GM21515 (cell line): ENCODE measurements at regions not wholly inside any gene's neighbourhood (a gene's known extent, or its start where the extent isn't known, plus 50 kb on each side); places are given as distances from the start of the nearest gene placed in this dataset.
"Not testable (repeated sequence)": the region's sequence is repeated elsewhere in the genome, so short reads cannot be mapped to it uniquely, and the experiment has no call there.

Experiments used
- ATAC-seq: cut with Tn5 transposase; IDR thresholded peaks from one replicate; pipeline ENCODE4 v1.9.1; 2021; ENCODE audit not compliant: unreplicated experiment

- no peak for ATAC-seq
These were observed 394.4 kb downstream of the NYAP2 start for GRCh38 chr2:225793736-225794550.

DNA sequence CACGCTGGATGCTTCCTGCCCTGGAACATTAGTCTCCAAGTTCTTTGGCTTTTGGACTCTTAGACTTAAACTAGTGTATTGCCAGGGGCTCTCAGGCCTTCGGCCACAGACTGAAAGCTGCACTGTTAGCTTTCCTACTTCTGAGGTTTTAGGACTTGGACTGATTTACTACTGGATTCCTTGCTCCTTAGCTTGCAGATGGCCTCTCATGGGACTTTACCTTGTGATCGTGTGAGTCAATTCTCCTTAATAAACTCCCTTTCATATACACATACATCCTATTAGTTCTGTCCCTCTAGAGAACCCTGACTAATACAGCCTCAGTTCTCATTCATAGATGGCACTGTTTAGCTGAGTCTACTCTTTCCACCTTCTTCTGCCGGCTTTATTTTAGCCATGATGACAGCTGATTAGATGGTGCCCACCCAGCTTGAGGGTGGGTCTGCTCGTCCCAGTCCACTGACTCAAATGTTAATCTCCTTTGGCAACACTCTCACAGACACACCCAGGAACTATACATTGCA is 389.1 kb downstream of the NYAP2 start:
- ATAC-seq: no peak

GRCh38 chr2:225787497-225787896 is 388.0 kb downstream of the NYAP2 start:
- ATAC-seq: no peak

DNA sequence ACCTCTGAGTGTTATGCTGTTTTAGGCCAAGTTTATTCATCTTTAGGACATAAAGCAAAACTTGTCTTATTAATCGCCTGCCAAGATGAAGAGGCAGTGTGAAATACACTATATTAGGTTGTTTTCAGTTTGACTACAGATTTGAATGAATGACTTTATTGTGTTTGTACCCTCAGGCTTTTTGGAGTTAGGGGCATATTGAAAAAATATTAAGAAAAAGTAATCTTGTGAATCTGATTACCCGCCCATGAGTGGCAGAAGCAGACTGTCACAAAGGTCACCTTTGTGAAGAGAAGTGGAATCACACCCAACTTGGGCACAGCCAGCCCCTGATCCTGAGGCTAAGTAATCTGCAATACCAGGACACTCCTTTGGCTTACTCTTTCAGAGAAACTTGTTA is 382.5 kb downstream of the NYAP2 start:
- no peak for ATAC-seq

GRCh38 chr2:225781145-225781544 is 381.6 kb downstream of the NYAP2 start:
- ATAC-seq: no peak

DNA sequence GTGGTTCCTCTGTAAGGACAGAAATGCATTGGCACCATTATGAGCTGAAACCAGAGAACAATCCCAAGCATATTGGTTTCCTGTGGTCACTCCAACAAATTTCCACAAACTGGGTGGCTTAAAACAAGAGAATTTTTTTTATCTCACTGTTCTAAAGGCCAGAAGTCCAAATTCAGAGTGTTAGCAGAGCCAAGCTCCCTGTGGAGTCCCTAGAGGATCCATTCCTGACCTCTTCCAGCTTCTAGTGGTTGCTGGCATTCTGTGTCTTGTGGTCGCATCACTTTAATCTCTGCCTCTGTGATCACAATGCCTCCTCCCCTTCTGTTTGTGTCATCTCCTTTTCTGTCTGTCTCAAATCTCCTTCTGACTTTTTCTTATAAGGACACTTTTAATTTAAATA is 380.3 kb downstream of the NYAP2 start:
- ATAC-seq: no peak

DNA sequence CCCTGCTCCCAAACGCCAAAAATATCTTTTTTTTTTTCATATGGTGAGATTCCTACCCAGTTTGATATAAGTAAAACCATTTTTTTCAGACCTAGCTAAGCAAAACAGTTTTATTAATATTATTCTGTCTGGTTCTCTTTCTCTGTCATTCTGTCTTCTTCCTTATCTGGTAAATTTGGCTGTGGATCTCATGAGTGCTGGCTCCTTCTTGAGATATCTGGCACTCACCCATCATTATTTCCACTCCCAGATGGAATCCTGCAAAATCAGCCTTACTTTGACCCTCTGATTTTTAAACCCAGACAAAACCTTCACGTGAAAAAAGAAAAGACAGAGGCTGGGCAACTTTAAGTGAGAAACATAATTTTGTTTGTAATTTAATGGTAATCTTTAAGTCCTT is 373.6 kb downstream of the NYAP2 start:
- ATAC-seq: no peak

- no peak for ATAC-seq
These were observed 372.2 kb downstream of the NYAP2 start for GRCh38 chr2:225771701-225772100.

DNA sequence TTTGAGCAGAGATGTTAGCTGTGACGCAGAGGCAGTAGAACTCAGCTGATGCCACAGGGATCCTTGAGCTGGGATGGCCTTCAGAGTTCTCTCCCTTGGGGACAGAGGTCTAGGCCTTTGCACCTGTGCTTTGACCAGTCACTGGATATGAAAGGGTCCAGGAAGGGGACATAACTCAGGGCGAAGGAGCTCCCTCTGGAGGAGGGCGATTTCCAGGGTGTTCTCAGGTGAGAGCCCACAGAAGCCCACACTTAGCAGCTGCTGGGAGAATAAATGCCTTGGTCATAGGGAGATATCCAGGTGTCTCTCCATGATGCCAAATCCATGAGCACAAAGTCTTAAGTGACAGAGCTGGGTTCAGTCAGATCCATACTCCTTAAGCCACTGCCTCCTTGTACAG is 369.2 kb downstream of the NYAP2 start:
- no peak for ATAC-seq

DNA sequence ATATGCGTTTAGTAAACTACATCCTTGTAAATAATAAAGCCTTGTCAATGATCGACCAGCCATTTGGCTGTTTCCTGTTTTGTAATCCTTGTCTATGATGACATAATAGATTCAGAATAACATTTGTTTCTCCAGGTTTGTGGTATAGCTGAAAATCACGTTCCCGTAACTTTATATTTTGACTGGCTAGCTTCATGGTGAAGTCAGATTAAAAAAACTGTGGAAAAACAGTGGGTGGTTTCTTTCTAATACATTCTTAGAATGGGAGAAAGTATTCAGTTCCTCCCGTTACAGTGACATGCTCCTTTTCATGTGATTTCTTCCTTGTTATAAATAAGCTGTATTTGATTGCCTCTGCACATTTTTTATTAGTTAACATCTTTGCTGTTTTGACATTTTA is 366.9 kb downstream of the NYAP2 start:
- ATAC-seq: no peak

DNA sequence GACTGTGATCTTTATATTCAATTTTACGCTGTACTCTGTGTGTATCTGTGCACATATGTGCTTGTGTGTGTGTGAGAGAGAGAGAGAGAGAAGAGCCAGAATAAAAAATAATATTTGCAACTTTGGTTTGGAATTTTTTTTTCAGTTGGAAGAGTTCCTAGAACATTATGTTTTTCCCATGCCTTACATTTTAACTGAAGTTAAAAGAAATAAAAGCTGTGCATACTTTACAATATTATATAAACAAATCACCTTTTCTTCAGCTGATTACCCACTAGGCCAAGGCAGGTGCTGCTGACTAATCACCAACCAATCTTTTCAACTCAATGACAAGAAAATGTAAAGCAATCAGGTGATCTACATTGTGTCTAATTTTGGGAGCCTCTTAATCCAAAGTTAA is 366.3 kb downstream of the NYAP2 start:
- no peak for ATAC-seq

DNA sequence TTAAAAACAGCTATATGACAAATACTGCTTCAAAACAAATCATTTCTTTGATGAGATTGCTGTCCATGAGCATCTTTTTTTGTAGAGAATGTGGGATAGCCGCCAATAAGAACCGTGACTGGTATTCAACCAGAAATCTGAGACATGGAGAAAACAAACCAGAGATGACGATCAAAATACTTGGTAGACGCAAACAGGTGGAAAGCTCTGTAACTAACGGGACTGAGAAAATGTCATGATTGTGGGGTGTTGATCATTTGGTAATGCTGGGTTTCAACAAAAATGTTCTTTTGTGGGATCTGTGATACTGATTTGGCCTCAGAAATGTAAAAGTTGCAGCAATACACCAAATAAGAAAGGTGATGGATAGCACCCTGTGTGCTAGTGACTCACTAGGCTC is 364.8 kb downstream of the NYAP2 start:
- ATAC-seq: no peak

DNA sequence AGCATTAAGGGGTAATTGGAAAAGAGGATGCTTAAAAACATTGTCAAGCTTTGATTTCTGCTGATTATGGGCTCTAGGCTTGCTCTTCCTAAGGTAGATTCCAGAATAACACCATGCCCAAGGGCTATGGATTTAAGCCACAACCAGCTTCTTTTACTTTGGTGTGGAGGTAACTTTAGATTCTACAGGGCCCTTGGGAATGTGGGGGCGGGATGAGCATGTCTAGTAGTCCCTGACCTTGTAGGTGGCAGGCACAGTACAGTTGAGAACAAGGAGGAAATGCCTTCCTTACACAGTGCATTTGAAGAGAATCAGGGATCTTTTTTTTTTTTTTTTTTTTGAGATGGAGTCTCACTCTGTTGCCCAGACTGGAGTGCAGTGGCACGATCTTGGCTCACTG is 364.2 kb downstream of the NYAP2 start:
- no peak for ATAC-seq

DNA sequence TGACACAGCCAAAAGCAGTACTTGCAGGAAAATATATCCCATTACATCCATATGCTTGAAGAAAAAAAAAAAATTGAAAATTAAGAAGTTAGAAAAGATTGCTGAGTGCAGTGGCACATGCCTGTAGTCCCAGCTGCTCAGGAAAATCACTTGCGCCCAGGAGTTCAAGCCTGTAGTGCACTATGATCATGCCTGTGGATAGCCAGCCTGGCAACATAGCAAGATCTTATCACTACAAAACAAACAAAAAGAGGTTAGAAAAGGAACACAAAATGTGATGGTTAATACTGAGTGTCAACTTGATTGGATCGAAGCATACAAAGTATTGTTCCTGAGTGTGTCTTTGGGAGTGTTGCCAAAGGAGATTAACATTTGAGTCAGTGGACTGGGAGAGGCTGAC is 361.9 kb downstream of the NYAP2 start:
- ATAC-seq: no peak

- ATAC-seq: no peak
These were observed 357.7 kb downstream of the NYAP2 start for GRCh38 chr2:225757248-225757647.

- ATAC-seq: no peak
These were observed 356.7 kb downstream of the NYAP2 start for GRCh38 chr2:225756198-225756597.

GRCh38 chr2:225748609-225749008 is 349.1 kb downstream of the NYAP2 start:
- ATAC-seq: no peak

GRCh38 chr2:225743996-225744395 is 344.5 kb downstream of the NYAP2 start:
- not testable (repeated sequence) for ATAC-seq

DNA sequence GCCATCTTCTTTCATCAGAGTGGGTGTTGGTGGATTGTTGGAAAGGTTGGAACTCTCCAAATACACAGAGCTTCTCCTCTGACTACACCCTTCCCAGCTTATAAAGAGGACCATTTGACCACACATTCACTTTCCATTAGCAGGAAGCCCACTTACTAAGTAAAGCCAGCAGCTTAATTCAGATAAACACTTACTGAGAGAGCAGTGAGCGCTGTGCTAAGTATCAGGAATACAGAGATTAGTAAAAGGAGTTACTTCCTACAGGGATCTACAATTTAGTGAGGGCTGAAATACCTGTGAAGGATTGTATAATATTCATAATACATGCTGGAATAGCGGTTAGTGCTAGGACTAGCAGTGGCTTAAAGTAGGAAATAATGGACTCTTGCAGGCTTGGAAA is 343.0 kb downstream of the NYAP2 start:
- no peak for ATAC-seq

- ATAC-seq: no peak
These were observed 340.6 kb downstream of the NYAP2 start for GRCh38 chr2:225740086-225740485.

DNA sequence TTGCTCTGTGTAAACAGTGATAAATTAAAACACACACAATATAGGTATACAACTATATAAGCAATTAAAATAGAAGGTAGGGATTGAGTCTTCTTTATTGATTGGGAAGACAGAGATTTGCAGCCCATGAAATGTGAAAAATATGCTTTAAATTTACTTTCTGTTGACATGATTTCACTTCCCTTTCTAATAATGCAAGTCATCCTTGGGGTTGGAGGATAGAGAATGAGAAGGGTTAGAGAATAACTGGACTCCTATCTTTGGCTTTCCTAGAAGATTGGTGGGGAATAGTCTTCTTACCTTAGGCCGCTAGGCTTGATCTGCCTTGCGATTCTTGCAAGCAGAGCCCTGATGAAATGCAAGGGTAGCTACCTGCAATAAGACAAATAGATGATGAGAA is 339.8 kb downstream of the NYAP2 start:
- ATAC-seq: no peak

DNA sequence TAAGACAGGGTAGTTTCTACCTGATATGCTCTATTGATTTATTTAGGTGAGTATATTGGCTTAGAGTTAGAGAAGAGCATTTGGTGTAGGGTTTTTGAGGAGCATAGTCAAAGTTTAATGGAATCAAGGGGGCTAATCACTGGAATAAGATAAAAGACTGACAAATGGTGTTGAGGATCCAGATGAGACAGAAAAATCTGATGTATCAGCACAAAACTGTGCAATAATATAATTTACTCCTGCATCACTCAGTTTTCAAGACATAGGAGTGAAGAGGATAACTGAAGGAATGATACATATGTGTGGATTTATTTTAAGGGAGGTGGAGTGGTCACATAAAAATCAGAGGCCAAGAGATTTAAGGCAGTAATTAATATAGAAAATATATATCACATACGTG is 339.2 kb downstream of the NYAP2 start:
- no peak for ATAC-seq

DNA sequence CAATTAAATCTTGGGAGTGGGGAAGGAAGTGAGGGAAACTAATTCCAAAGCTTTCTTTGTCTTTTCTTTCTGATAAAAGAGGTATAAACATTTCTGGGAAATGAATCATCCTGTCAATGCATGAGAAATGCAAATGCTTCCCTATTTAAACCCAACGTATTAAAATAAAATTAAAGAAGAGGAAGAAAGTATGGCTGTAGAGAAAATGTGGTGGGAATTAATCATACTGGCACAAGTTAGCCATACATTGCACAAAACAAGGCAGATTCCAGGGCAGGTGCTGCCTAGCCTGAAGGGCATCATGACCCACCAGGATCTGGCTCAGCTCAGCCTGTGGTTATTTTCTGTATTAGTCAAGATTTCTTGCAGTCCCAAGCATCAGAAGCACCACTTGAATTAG is 338.0 kb downstream of the NYAP2 start:
- ATAC-seq: no peak
